ENCODE measurements at regions not wholly inside any gene's neighbourhood (a gene's known extent, or its start where the extent isn't known, plus 50 kb on each side); places are given as distances from the start of the nearest gene placed in this dataset.

GRCh38 chr7:25379351-25380300 lies 151.3 kb upstream of the NPVF start:
- no peaks in the 10 kb centered on the region for H3K27me3 ChIP-seq (ENCODE audit: control insufficient read depth in 1 of 2, insufficient read depth in 2 of 2, low read length in 2 of 2)

GRCh38 chr7:25381818-25382589 lies 153.7 kb upstream of the NPVF start:
- Histone ChIP-seq H3K36me3 (ENCODE audit: control insufficient read depth in 1 of 2, insufficient read depth in 2 of 2, low read length in 2 of 2) (no peaks in the 10 kb centered on the region), H3K9me3 (ENCODE audit: control insufficient read depth in 1 of 2, low read length in 2 of 2) (no peaks in the 10 kb centered on the region), H3K4me3 (ENCODE audit: low read depth in 1 of 2, low read length in 2 of 2) (no peak overlapping the region), H3K4me1 (ENCODE audit: control insufficient read depth in 1 of 2, insufficient read depth in 2 of 2, low read length in 2 of 2) (peaks cover 3 to 5% of the 10 kb centered on the region in 2 donors), H3K27me3 (ENCODE audit: control insufficient read depth in 1 of 2, insufficient read depth in 2 of 2, low read length in 2 of 2) (no peaks in the 10 kb centered on the region), H3K27ac (ENCODE audit: low read depth, low read length) (no peak overlapping the region), H3K9ac (ENCODE audit: low read depth in 1 of 2, low read length in 2 of 2) (no peak overlapping the region)

More at GRCh38 chr7:25379351-25380300, 151.3 kb upstream of the NPVF start:
- Histone ChIP-seq H3K4me1 (ENCODE audit: control insufficient read depth in 1 of 2, insufficient read depth in 2 of 2, low read length in 2 of 2) (no peaks in the 10 kb centered on the region), H3K9ac (ENCODE audit: low read depth in 1 of 2, low read length in 2 of 2) (no peak overlapping the region), H3K9me3 (ENCODE audit: control insufficient read depth in 1 of 2, low read length in 2 of 2) (no peaks in the 10 kb centered on the region), H3K27ac (ENCODE audit: low read depth, low read length) (no peak overlapping the region), H3K4me3 (ENCODE audit: low read depth in 1 of 2, low read length in 2 of 2) (no peak overlapping the region), H3K36me3 (ENCODE audit: control insufficient read depth in 1 of 2, insufficient read depth in 2 of 2, low read length in 2 of 2) (no peaks in the 10 kb centered on the region)

GRCh38 chr7:25382869-25383268 lies 154.6 kb upstream of the NPVF start:
- H3K4me1 ChIP-seq (ENCODE audit: control insufficient read depth in 1 of 2, insufficient read depth in 2 of 2, low read length in 2 of 2): peaks cover 3 to 5% of the 10 kb centered on the region in 2 donors
- no peaks in the 10 kb centered on the region for H3K27me3 ChIP-seq (ENCODE audit: control insufficient read depth in 1 of 2, insufficient read depth in 2 of 2, low read length in 2 of 2)
- H3K4me3 ChIP-seq (ENCODE audit: low read depth in 1 of 2, low read length in 2 of 2): no peak overlapping the region
- H3K9me3 ChIP-seq (ENCODE audit: control insufficient read depth in 1 of 2, low read length in 2 of 2): no peaks in the 10 kb centered on the region
- H3K27ac ChIP-seq (ENCODE audit: low read depth, low read length): no peak overlapping the region
- no peak overlapping the region for H3K9ac ChIP-seq (ENCODE audit: low read depth in 1 of 2, low read length in 2 of 2)
- no peaks in the 10 kb centered on the region for H3K36me3 ChIP-seq (ENCODE audit: control insufficient read depth in 1 of 2, insufficient read depth in 2 of 2, low read length in 2 of 2)

GRCh38 chr7:25383402-25383801 lies 155.1 kb upstream of the NPVF start:
- H3K27ac ChIP-seq (ENCODE audit: low read depth, low read length): no peak overlapping the region

GRCh38 chr7:25384788-25385505 lies 156.7 kb upstream of the NPVF start:
- H3K9me3 ChIP-seq (ENCODE audit: control insufficient read depth in 1 of 2, low read length in 2 of 2): no peaks in the 10 kb centered on the region
- H3K9ac ChIP-seq (ENCODE audit: low read depth in 1 of 2, low read length in 2 of 2): no peak overlapping the region
- no peak overlapping the region for H3K27ac ChIP-seq (ENCODE audit: low read depth, low read length)
- H3K4me3 ChIP-seq (ENCODE audit: low read depth in 1 of 2, low read length in 2 of 2): no peak overlapping the region
- no peaks in the 10 kb centered on the region for H3K27me3 ChIP-seq (ENCODE audit: control insufficient read depth in 1 of 2, insufficient read depth in 2 of 2, low read length in 2 of 2)
- H3K4me1 ChIP-seq (ENCODE audit: control insufficient read depth in 1 of 2, insufficient read depth in 2 of 2, low read length in 2 of 2): peaks cover 5 to 11% of the 10 kb centered on the region in 2 donors
- no peaks in the 10 kb centered on the region for H3K36me3 ChIP-seq (ENCODE audit: control insufficient read depth in 1 of 2, insufficient read depth in 2 of 2, low read length in 2 of 2)

More at GRCh38 chr7:25383402-25383801, 155.1 kb upstream of the NPVF start:
- H3K9me3 ChIP-seq (ENCODE audit: control insufficient read depth in 1 of 2, low read length in 2 of 2): no peaks in the 10 kb centered on the region
- H3K27me3 ChIP-seq (ENCODE audit: control insufficient read depth in 1 of 2, insufficient read depth in 2 of 2, low read length in 2 of 2): no peaks in the 10 kb centered on the region
- no peak overlapping the region for H3K9ac ChIP-seq (ENCODE audit: low read depth in 1 of 2, low read length in 2 of 2)
- no peak overlapping the region for H3K4me3 ChIP-seq (ENCODE audit: low read depth in 1 of 2, low read length in 2 of 2)
- no peaks in the 10 kb centered on the region for H3K36me3 ChIP-seq (ENCODE audit: control insufficient read depth in 1 of 2, insufficient read depth in 2 of 2, low read length in 2 of 2)
- H3K4me1 ChIP-seq (ENCODE audit: control insufficient read depth in 1 of 2, insufficient read depth in 2 of 2, low read length in 2 of 2): peaks cover 5% of the 10 kb centered on the region in 2 donors

GRCh38 chr7:25385506-25386136 lies 157.3 kb upstream of the NPVF start:
- H3K36me3 ChIP-seq (ENCODE audit: control insufficient read depth in 1 of 2, insufficient read depth in 2 of 2, low read length in 2 of 2): no peaks in the 10 kb centered on the region
- no peaks in the 10 kb centered on the region for H3K9me3 ChIP-seq (ENCODE audit: control insufficient read depth in 1 of 2, low read length in 2 of 2)
- H3K27ac ChIP-seq (ENCODE audit: low read depth, low read length): no peak overlapping the region
- H3K27me3 ChIP-seq (ENCODE audit: control insufficient read depth in 1 of 2, insufficient read depth in 2 of 2, low read length in 2 of 2): no peaks in the 10 kb centered on the region
- no peak overlapping the region for H3K4me3 ChIP-seq (ENCODE audit: low read depth in 1 of 2, low read length in 2 of 2)
- H3K4me1 ChIP-seq (ENCODE audit: control insufficient read depth in 1 of 2, insufficient read depth in 2 of 2, low read length in 2 of 2): peaks cover 5 to 11% of the 10 kb centered on the region in 2 donors
- no peak overlapping the region for H3K9ac ChIP-seq (ENCODE audit: low read depth in 1 of 2, low read length in 2 of 2)

GRCh38 chr7:25386311-25386744 lies 158.0 kb upstream of the NPVF start:
- H3K9ac ChIP-seq (ENCODE audit: low read depth in 1 of 2, low read length in 2 of 2): no peak overlapping the region
- H3K27ac ChIP-seq (ENCODE audit: low read depth, low read length): no peak overlapping the region
- no peaks in the 10 kb centered on the region for H3K36me3 ChIP-seq (ENCODE audit: control insufficient read depth in 1 of 2, insufficient read depth in 2 of 2, low read length in 2 of 2)
- no peaks in the 10 kb centered on the region for H3K27me3 ChIP-seq (ENCODE audit: control insufficient read depth in 1 of 2, insufficient read depth in 2 of 2, low read length in 2 of 2)
- no peak overlapping the region for H3K4me3 ChIP-seq (ENCODE audit: low read depth in 1 of 2, low read length in 2 of 2)
- H3K4me1 ChIP-seq (ENCODE audit: control insufficient read depth in 1 of 2, insufficient read depth in 2 of 2, low read length in 2 of 2): peaks cover 5 to 11% of the 10 kb centered on the region in 2 donors
- H3K9me3 ChIP-seq (ENCODE audit: control insufficient read depth in 1 of 2, low read length in 2 of 2): no peaks in the 10 kb centered on the region

GRCh38 chr7:25388681-25389080 lies 160.4 kb upstream of the NPVF start:
- Histone ChIP-seq H3K9ac (ENCODE audit: low read depth in 1 of 2, low read length in 2 of 2) (no peak overlapping the region), H3K27me3 (ENCODE audit: control insufficient read depth in 1 of 2, insufficient read depth in 2 of 2, low read length in 2 of 2) (no peaks in the 10 kb centered on the region), H3K4me3 (ENCODE audit: low read depth in 1 of 2, low read length in 2 of 2) (no peak overlapping the region), H3K9me3 (ENCODE audit: control insufficient read depth in 1 of 2, low read length in 2 of 2) (no peaks in the 10 kb centered on the region), H3K36me3 (ENCODE audit: control insufficient read depth in 1 of 2, insufficient read depth in 2 of 2, low read length in 2 of 2) (no peaks in the 10 kb centered on the region), H3K27ac (ENCODE audit: low read depth, low read length) (no peak overlapping the region), H3K4me1 (ENCODE audit: control insufficient read depth in 1 of 2, insufficient read depth in 2 of 2, low read length in 2 of 2) (peaks cover 5 to 11% of the 10 kb centered on the region in 2 donors)

GRCh38 chr7:25389489-25390106 lies 161.3 kb upstream of the NPVF start:
- Histone ChIP-seq H3K27ac (ENCODE audit: low read depth, low read length) (no peak overlapping the region), H3K9ac (ENCODE audit: low read depth in 1 of 2, low read length in 2 of 2) (no peak overlapping the region), H3K9me3 (ENCODE audit: control insufficient read depth in 1 of 2, low read length in 2 of 2) (no peaks in the 10 kb centered on the region), H3K36me3 (ENCODE audit: control insufficient read depth in 1 of 2, insufficient read depth in 2 of 2, low read length in 2 of 2) (no peaks in the 10 kb centered on the region), H3K4me3 (ENCODE audit: low read depth in 1 of 2, low read length in 2 of 2) (no peak overlapping the region), H3K27me3 (ENCODE audit: control insufficient read depth in 1 of 2, insufficient read depth in 2 of 2, low read length in 2 of 2) (no peaks in the 10 kb centered on the region), H3K4me1 (ENCODE audit: control insufficient read depth in 1 of 2, insufficient read depth in 2 of 2, low read length in 2 of 2) (peaks cover 5 to 11% of the 10 kb centered on the region in 2 donors)
